ENCODE measurements at regions not wholly inside any gene's neighbourhood (a gene's known extent, or its start where the extent isn't known, plus 50 kb on each side); places are given as distances from the start of the nearest gene placed in this dataset.

DNA sequence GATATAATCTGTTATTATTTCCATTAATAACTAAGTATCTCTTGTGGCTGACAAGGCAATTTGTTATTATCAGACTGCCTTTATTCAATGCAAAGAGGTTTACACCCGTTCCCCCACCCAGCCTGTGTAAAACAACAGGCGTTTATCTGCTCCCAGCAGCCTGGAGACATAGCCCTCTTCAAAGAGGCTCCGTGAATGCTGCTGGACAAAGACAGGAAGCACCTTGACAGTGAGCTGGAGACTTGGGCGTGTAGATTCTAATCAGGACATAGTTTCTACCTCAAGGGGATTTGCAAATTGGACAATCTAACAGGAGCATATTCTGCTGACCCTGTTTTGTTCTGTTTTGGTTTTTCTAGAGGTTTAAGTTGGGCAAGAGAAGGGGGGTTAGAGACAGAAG lies 733.0 kb upstream of the KIRREL3 start:
- TF ChIP-seq, protein P1, sequence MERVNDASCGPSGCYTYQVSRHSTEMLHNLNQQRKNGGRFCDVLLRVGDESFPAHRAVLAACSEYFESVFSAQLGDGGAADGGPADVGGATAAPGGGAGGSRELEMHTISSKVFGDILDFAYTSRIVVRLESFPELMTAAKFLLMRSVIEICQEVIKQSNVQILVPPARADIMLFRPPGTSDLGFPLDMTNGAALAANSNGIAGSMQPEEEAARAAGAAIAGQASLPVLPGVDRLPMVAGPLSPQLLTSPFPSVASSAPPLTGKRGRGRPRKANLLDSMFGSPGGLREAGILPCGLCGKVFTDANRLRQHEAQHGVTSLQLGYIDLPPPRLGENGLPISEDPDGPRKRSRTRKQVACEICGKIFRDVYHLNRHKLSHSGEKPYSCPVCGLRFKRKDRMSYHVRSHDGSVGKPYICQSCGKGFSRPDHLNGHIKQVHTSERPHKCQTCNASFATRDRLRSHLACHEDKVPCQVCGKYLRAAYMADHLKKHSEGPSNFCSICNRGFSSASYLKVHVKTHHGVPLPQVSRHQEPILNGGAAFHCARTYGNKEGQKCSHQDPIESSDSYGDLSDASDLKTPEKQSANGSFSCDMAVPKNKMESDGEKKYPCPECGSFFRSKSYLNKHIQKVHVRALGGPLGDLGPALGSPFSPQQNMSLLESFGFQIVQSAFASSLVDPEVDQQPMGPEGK (CRISPR knock-in tag; IDR thresholded peaks at IDR 0.05; ENCODE audit: borderline replicate concordance), result no peak
- TF ChIP-seq, protein P2, sequence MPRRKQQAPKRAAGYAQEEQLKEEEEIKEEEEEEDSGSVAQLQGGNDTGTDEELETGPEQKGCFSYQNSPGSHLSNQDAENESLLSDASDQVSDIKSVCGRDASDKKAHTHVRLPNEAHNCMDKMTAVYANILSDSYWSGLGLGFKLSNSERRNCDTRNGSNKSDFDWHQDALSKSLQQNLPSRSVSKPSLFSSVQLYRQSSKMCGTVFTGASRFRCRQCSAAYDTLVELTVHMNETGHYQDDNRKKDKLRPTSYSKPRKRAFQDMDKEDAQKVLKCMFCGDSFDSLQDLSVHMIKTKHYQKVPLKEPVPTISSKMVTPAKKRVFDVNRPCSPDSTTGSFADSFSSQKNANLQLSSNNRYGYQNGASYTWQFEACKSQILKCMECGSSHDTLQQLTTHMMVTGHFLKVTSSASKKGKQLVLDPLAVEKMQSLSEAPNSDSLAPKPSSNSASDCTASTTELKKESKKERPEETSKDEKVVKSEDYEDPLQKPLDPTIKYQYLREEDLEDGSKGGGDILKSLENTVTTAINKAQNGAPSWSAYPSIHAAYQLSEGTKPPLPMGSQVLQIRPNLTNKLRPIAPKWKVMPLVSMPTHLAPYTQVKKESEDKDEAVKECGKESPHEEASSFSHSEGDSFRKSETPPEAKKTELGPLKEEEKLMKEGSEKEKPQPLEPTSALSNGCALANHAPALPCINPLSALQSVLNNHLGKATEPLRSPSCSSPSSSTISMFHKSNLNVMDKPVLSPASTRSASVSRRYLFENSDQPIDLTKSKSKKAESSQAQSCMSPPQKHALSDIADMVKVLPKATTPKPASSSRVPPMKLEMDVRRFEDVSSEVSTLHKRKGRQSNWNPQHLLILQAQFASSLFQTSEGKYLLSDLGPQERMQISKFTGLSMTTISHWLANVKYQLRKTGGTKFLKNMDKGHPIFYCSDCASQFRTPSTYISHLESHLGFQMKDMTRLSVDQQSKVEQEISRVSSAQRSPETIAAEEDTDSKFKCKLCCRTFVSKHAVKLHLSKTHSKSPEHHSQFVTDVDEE (CRISPR knock-in tag; IDR thresholded peaks at IDR 0.05), result no peak
- no peak for TF ChIP-seq PPARA (CRISPR knock-in tag; IDR thresholded peaks at IDR 0.05; ENCODE audit: borderline replicate concordance)
- TF ChIP-seq, protein P3, sequence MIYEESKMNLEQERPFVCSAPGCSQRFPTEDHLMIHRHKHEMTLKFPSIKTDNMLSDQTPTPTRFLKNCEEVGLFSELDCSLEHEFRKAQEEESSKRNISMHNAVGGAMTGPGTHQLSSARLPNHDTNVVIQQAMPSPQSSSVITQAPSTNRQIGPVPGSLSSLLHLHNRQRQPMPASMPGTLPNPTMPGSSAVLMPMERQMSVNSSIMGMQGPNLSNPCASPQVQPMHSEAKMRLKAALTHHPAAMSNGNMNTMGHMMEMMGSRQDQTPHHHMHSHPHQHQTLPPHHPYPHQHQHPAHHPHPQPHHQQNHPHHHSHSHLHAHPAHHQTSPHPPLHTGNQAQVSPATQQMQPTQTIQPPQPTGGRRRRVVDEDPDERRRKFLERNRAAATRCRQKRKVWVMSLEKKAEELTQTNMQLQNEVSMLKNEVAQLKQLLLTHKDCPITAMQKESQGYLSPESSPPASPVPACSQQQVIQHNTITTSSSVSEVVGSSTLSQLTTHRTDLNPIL (CRISPR knock-in tag; IDR thresholded peaks at IDR 0.05; ENCODE audit: low read depth), result no peak
- TF ChIP-seq ZNF565 (CRISPR knock-in tag; conservative IDR thresholded peaks at IDR 0.05; ENCODE audit: low read depth), result no peak
- TF ChIP-seq ZFP30 (CRISPR knock-in tag; IDR thresholded peaks at IDR 0.05), result no peak
